Heart left ventricle (tissue), 13 donors: ENCODE measurements at regions not wholly inside any gene's neighbourhood (a gene's known extent, or its start where the extent isn't known, plus 50 kb on each side); places are given as distances from the start of the nearest gene placed in this dataset.

Experiments
- POLR2A ChIP-seq, 2 donors: fragments of 450-650 bp; IDR thresholded peaks; one replicate each; pipeline ENCODE4 v1.6.1; 2017; ENCODE audit warnings: antibody characterized with exemption in 2 of 2, mild to moderate bottlenecking in 2 of 2, moderate library complexity in 2 of 2
- TF ChIP-seq, protein P1 (sequence below), 12 donors: fragments of 200-600 bp; sonication (generic) in 4 of 12; IDR thresholded peaks; one replicate each; pipeline versions ENCODE4 v1.5.0 to v1.8.0; 2018 to 2022; ENCODE audit warnings: antibody characterized with exemption in 12 of 12, mild to moderate bottlenecking in 5 of 12
- donor health status: ischemic (EF 13 %, LVEDD 7.1; RV severe dilation, severe dysfunction).
- donor health status: DM: no; HTN: yes; CAD: no.
- donor health status: DM: no; HTN: no; CAD: no.
- donor health status: ischemic (EF 25% LVEDD 6.9; RV normal size, moderate dysfunction).
- donor health status: ischemic (EF 25% LVEDD 5.7; RV mildly dilated, moderate dysfunction).
- donor health status: ischemic (EF 35%, LVEDD 5.7; RV mildly dilated, moderate dysfunction).
- donor health status: nonischemic (EF 11% LVEDD 7.7; RV severe dilation, severe dysfunction).
- donor health status: DM: yes; HTN: yes; CAD: no.
- donor health status: PGD.
- donor health status: ischemic (EF 29% LVEDD 5.4; RV normal size, mild dysfunction).
- donor health status: nonischemic (EF 23%, LVEDD 6.1; RV moderate dilation, normal function).

DNA sequence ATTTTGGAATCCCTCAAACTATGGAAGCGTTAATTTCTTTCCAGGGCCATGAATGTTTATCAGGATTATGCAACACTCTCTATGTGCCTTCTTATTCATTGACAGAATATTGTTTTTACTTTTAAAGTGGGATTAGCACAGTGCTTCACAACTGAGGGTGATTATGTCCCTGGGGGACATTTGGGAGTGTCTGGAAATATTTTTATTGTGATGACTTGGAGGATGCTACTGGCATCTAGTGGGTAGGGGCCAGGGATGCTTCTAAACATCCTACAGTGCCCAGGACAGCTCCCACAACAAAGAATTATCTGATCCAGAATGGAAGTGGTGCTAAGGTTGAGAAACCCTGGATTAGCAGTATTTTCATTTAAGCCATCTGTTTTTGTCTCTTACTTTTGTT is 338.5 kb upstream of the SOX5 start:
- TF ChIP-seq, protein P1, sequence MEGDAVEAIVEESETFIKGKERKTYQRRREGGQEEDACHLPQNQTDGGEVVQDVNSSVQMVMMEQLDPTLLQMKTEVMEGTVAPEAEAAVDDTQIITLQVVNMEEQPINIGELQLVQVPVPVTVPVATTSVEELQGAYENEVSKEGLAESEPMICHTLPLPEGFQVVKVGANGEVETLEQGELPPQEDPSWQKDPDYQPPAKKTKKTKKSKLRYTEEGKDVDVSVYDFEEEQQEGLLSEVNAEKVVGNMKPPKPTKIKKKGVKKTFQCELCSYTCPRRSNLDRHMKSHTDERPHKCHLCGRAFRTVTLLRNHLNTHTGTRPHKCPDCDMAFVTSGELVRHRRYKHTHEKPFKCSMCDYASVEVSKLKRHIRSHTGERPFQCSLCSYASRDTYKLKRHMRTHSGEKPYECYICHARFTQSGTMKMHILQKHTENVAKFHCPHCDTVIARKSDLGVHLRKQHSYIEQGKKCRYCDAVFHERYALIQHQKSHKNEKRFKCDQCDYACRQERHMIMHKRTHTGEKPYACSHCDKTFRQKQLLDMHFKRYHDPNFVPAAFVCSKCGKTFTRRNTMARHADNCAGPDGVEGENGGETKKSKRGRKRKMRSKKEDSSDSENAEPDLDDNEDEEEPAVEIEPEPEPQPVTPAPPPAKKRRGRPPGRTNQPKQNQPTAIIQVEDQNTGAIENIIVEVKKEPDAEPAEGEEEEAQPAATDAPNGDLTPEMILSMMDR (IDR thresholded peaks at IDR 0.05): no peak
- no peak for TF ChIP-seq POLR2A (IDR thresholded peaks at IDR 0.05)
